Nephron progenitor cell (in vitro differentiated cells): ENCODE measurements at regions not wholly inside any gene's neighbourhood (a gene's known extent, or its start where the extent isn't known, plus 50 kb on each side); places are given as distances from the start of the nearest gene placed in this dataset.
A peak's percentile ranks its signal among the peaks of the same experiment; 100 is the strongest.

Source experiments
- DNase-seq: peaks from one replicate; pipeline ENCODE4 v3.0.0; 2021
- H3K27ac Mint-ChIP-seq: 2 replicates; pipeline ENCODE4 v1.8.0; 2021; ENCODE audit warnings: mild to moderate bottlenecking, moderate library complexity, mixed read lengths
- H3K27me3 Mint-ChIP-seq: 2 replicates; pipeline ENCODE4 v1.8.0; 2021; ENCODE audit warnings: mild to moderate bottlenecking, low read depth, mixed read lengths; ENCODE audit not compliant: poor library complexity
- H3K36me3 Mint-ChIP-seq: 2 replicates; pipeline ENCODE4 v1.8.0; 2021; ENCODE audit warnings: low read depth, mixed read lengths
- H3K4me1 Mint-ChIP-seq: 2 replicates; pipeline ENCODE4 v1.8.0; 2021; ENCODE audit warnings: mixed read lengths
- H3K4me3 Mint-ChIP-seq: 2 replicates; pipeline ENCODE4 v1.8.0; 2021; ENCODE audit warnings: mild to moderate bottlenecking, moderate library complexity, mixed read lengths
- H3K9me3 Mint-ChIP-seq: 2 replicates; pipeline ENCODE4 v1.8.0; 2021; ENCODE audit warnings: mild to moderate bottlenecking, moderate library complexity, mixed read lengths
- CTCF ChIP-seq: fragments of 200-600 bp; sonication (generic); IDR thresholded peaks from 2 replicates; pipeline ENCODE4 v1.5.0; 2021; ENCODE audit warnings: antibody characterized with exemption

GRCh38 chr12:25052196-25052913 lies 103.5 kb upstream of the BCAT1 start:
- peaks cover 8% of the 10 kb centered on the region for H3K27me3 Mint-ChIP-seq
- DNase-seq = no peak
- TF ChIP-seq CTCF = no peak
- H3K4me3 Mint-ChIP-seq = no peak overlapping the region
- no peak overlapping the region for H3K27ac Mint-ChIP-seq
- peaks cover 21% of the 10 kb centered on the region for H3K9me3 Mint-ChIP-seq
- peaks cover 5% of the 10 kb centered on the region for H3K4me1 Mint-ChIP-seq
- H3K36me3 Mint-ChIP-seq = no peaks in the 10 kb centered on the region

- Mint-ChIP-seq H3K27me3 (peaks cover 8% of the 10 kb centered on the region), H3K27ac (no peak overlapping the region)
- DNase-seq = no peak
These were observed 102.8 kb upstream of the BCAT1 start for GRCh38 chr12:25051656-25052195.

GRCh38 chr12:25051171-25051570 lies 102.3 kb upstream of the BCAT1 start:
- peaks cover 5% of the 10 kb centered on the region for H3K4me1 Mint-ChIP-seq
- H3K27me3 Mint-ChIP-seq = peaks cover 8% of the 10 kb centered on the region
- no peak for TF ChIP-seq CTCF
- H3K4me3 Mint-ChIP-seq = no peak overlapping the region
- peaks cover 33% of the 10 kb centered on the region for H3K9me3 Mint-ChIP-seq
- DNase-seq = no peak
- peak overlapping the region; percentile 5 for H3K27ac Mint-ChIP-seq
- H3K36me3 Mint-ChIP-seq = no peaks in the 10 kb centered on the region

More at GRCh38 chr12:25051656-25052195, 102.8 kb upstream of the BCAT1 start:
- Mint-ChIP-seq H3K9me3 (peaks cover 27% of the 10 kb centered on the region), H3K4me1 (peaks cover 5% of the 10 kb centered on the region), H3K36me3 (no peaks in the 10 kb centered on the region), H3K4me3 (no peak overlapping the region)
- TF ChIP-seq CTCF = no peak

- no peaks in the 10 kb centered on the region for H3K4me1 Mint-ChIP-seq
- no peak overlapping the region for H3K27ac Mint-ChIP-seq
- H3K27me3 Mint-ChIP-seq = peaks cover 8% of the 10 kb centered on the region
- peaks cover 51% of the 10 kb centered on the region for H3K9me3 Mint-ChIP-seq
- no peak overlapping the region for H3K4me3 Mint-ChIP-seq
- no peak for DNase-seq
- no peaks in the 10 kb centered on the region for H3K36me3 Mint-ChIP-seq
- no peak for TF ChIP-seq CTCF
These were observed 97.0 kb upstream of the BCAT1 start for GRCh38 chr12:25045869-25046268.

GRCh38 chr12:25041006-25041741 lies 92.3 kb upstream of the BCAT1 start:
- peaks cover 18% of the 10 kb centered on the region for H3K9me3 Mint-ChIP-seq
- no peak overlapping the region for H3K4me3 Mint-ChIP-seq
- TF ChIP-seq CTCF = no peak
- no peak for DNase-seq
- H3K27me3 Mint-ChIP-seq = no peaks in the 10 kb centered on the region
- H3K36me3 Mint-ChIP-seq = no peaks in the 10 kb centered on the region
- no peaks in the 10 kb centered on the region for H3K4me1 Mint-ChIP-seq
- H3K27ac Mint-ChIP-seq = peak overlapping the region; percentile 14
